ENCODE measurements at regions not wholly inside any gene's neighbourhood (a gene's known extent, or its start where the extent isn't known, plus 50 kb on each side); places are given as distances from the start of the nearest gene placed in this dataset.

- no peak for TF ChIP-seq EZH2 (IDR thresholded peaks at IDR 0.05)
- no peak for TF ChIP-seq POLR2AphosphoS5 (IDR thresholded peaks at IDR 0.05; ENCODE audit: borderline replicate concordance, low read depth, low read length)
- TF ChIP-seq FOXP2 (optimal IDR thresholded peaks at IDR 0.05; ENCODE audit: control extremely low read depth, extremely low read length, insufficient read depth): no peak
Measured at GRCh38 chr11:119533921-119534736, 111.2 kb upstream of the THY1 start.

Data from SK-N-MC (cell line).